ENCODE measurements at regions not wholly inside any gene's neighbourhood (a gene's known extent, or its start where the extent isn't known, plus 50 kb on each side); places are given as distances from the start of the nearest gene placed in this dataset.

- Histone ChIP-seq H2BK20ac (ENCODE audit: low read length) (no peak overlapping the region), H4K5ac (ENCODE audit: insufficient read length, low read depth, low read length) (no peak overlapping the region), H4K20me1 (replicated peaks in 1 of 2; ENCODE audit: control insufficient read depth in 1 of 2, insufficient read depth in 2 of 2, low read length in 2 of 2) (no peaks in the 10 kb centered on the region), H3K23me2 (ENCODE audit: low read depth, low read length) (no peaks in the 10 kb centered on the region), H2AFZ (ENCODE audit: low read length) (no peak overlapping the region), H2AK5ac (ENCODE audit: low read depth, low read length) (no peak overlapping the region), H3K36me3 (ENCODE audit: control insufficient read depth in 2 of 4, insufficient read depth in 4 of 4, low read length in 3 of 4) (no peaks in the 10 kb centered on the region), H2BK15ac (ENCODE audit: low read length) (no peak overlapping the region), H3K4me3 (ENCODE audit: extremely low read depth in 1 of 4, insufficient read depth in 2 of 4, low read depth in 3 of 4, low read length in 4 of 4) (no peak overlapping the region), H3K56ac (replicated peaks; ENCODE audit: insufficient read length, low read depth, low read length) (no peak overlapping the region), H3K9me3 (ENCODE audit: insufficient read depth in 2 of 2, low read depth in 1 of 2, low read length in 1 of 2) (no peaks in the 10 kb centered on the region), H3K18ac (ENCODE audit: extremely low read depth, low read length) (no peak overlapping the region), H2BK12ac (ENCODE audit: low read depth, low read length) (no peak overlapping the region), H2BK120ac (replicated peaks; ENCODE audit: low read depth, low read length) (no peak overlapping the region), H3K14ac (ENCODE audit: insufficient read length) (no peak overlapping the region), H2BK5ac (ENCODE audit: low read depth, low read length) (no peak overlapping the region), H4K8ac (ENCODE audit: extremely low read depth, insufficient read depth, low read length) (no peak overlapping the region), H4K91ac (replicated peaks; ENCODE audit: insufficient read length, low read length) (no peak overlapping the region), H3K23ac (ENCODE audit: insufficient read length) (no peak overlapping the region), H3K9ac (replicated peaks in 1 of 4; ENCODE audit: extremely low read depth in 1 of 4, low read depth in 3 of 4, low read length in 3 of 4) (no peak overlapping the region), H3K79me2 (ENCODE audit: control insufficient read depth in 1 of 2, insufficient read depth in 2 of 2, low read length in 2 of 2) (no peaks in the 10 kb centered on the region), H3K27me3 (replicated peaks in 1 of 4; ENCODE audit: control insufficient read depth in 3 of 4, extremely low read depth in 1 of 4, insufficient read depth in 3 of 4, low read length in 3 of 4) (no peaks in the 10 kb centered on the region), H3K4me2 (ENCODE audit: insufficient read depth in 1 of 2, low read depth in 2 of 2, low read length in 2 of 2) (no peak overlapping the region), H3K27ac (ENCODE audit: low read depth, low read length) (no peak overlapping the region), H3K79me1 (ENCODE audit: low read depth, low read length) (no peaks in the 10 kb centered on the region), H3K4ac (replicated peaks; ENCODE audit: insufficient read length, low read depth, low read length) (no peak overlapping the region), H3K4me1 (replicated peaks in 1 of 4; ENCODE audit: control insufficient read depth in 3 of 4, insufficient read depth in 4 of 4, low read length in 3 of 4) (no peaks in the 10 kb centered on the region)
- ChIA-PET CTCF (ENCODE audit: partially characterized antibody) (no interaction called here), POLR2A (ENCODE audit: partially characterized antibody) (no interaction called here)
- TF ChIP-seq CEBPB (IDR thresholded peaks at IDR 0.05; ENCODE audit: low read depth, low read length) (no peak), PHF8 (conservative IDR thresholded peaks at IDR 0.05; ENCODE audit: low read depth, low read length) (no peak), CHD2 (IDR thresholded peaks at IDR 0.05; ENCODE audit: low read length) (no peak), EZH2 (IDR thresholded peaks at IDR 0.05; ENCODE audit: low read depth, low read length, severe bottlenecking) (no peak), TCF12 (IDR thresholded peaks at IDR 0.05; ENCODE audit: low read depth, low read length) (no peak), CBX5 (IDR thresholded peaks at IDR 0.05; ENCODE audit: low read depth, low read length) (no peak), BACH1 (IDR thresholded peaks at IDR 0.05; ENCODE audit: low read length) (no peak), ASH2L (IDR thresholded peaks at IDR 0.05; ENCODE audit: low read length) (no peak), HDAC6 (IDR thresholded peaks at IDR 0.05; ENCODE audit: low read depth, low read length) (no peak)
- TF ChIP-seq, protein P1, sequence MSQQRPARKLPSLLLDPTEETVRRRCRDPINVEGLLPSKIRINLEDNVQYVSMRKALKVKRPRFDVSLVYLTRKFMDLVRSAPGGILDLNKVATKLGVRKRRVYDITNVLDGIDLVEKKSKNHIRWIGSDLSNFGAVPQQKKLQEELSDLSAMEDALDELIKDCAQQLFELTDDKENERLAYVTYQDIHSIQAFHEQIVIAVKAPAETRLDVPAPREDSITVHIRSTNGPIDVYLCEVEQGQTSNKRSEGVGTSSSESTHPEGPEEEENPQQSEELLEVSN (IDR thresholded peaks at IDR 0.05) = no peak
- 80% methylated on average over 2 of the region's 2 CpGs; no CpG with 5 or more reads in 1 of the 2 experiments for WGBS, 2 experiments (ENCODE audit: extremely low coverage in 1 of 2, insufficient coverage in 1 of 2, insufficient read length in 1 of 2, insufficient replicate concordance in 2 of 2, low coverage in 1 of 2, low lambda C conversion rate in 2 of 2, missing lambda C conversion rate in 1 of 2)
- FAIRE-seq (peak; percentile 72), DNase-seq (ENCODE audit: low read depth in 1 of 2, low spot score in 2 of 2) (no peak)
Observed at GRCh38 chr1:55597910-55598309, 382.7 kb upstream of the USP24 start.
